HAP-1 (cell line): ENCODE measurements at regions not wholly inside any gene's neighbourhood (a gene's known extent, or its start where the extent isn't known, plus 50 kb on each side); places are given as distances from the start of the nearest gene placed in this dataset.
A peak's percentile ranks its signal among the peaks of the same experiment; 100 is the strongest.

ENCODE experiments used
- DNase-seq, 2 experiments: peaks; one replicate each; pipeline ENCODE4 v3.0.0-alpha.2; 2016 to 2020; ENCODE audit warnings: low spot score in 2 of 2
- H3K27me3 ChIP-seq: fragments of 250-450 bp; sonication (Bioruptor Pico); 2 replicates; pipeline ENCODE4 v1.5.1; 2020; ENCODE audit warnings: low read depth, mild to moderate bottlenecking, moderate library complexity
- H3K36me3 ChIP-seq: fragments of 250-450 bp; sonication (Bioruptor Pico); replicated peaks from 2 replicates; pipeline ENCODE4 v1.5.1; 2020; ENCODE audit warnings: mild to moderate bottlenecking
- H3K4me1 ChIP-seq: fragments of 250-450 bp; sonication (Bioruptor Pico); 2 replicates; pipeline ENCODE4 v1.5.1; 2020; ENCODE audit warnings: mild to moderate bottlenecking
- H3K4me3 ChIP-seq: fragments of 250-450 bp; sonication (Bioruptor Pico); 2 replicates; pipeline ENCODE4 v1.5.1; 2020; ENCODE audit warnings: mild to moderate bottlenecking, moderate library complexity
- H3K9me3 ChIP-seq: fragments of 250-450 bp; sonication (Bioruptor Pico); 2 replicates; pipeline ENCODE4 v1.5.1; 2020; ENCODE audit warnings: mild to moderate bottlenecking, moderate library complexity
- in situ Hi-C: fragments of 300-500 bp; cut with MboI; formaldehyde crosslinking; loops from 3 replicates; pipeline ENCODE4 v1.14.3; 2020; ENCODE audit warnings: low sequenced_read_pairs, inconsistent platforms, mixed read lengths

DNA sequence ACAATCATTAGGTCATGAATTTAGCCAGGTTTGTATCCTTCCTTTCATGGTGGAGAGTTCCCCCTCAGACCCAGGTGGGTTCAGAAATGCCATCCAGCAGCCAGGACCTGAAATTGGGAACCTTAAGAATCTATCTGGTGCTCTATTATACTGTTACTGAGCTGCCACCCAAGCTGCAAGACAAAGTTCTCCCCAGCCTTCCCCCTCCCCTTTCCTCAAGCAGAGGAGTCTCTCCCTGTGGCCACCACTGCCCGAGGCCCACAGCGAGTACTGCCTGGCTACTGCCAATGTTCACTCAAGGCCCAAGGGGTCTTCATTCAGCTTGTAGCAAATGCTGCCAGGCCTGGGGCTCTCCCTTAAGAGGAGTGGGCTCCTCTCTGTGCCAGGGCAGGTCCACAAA is 133.8 kb downstream of the TMEM38B start:
- H3K27me3 ChIP-seq, result no peaks in the 10 kb centered on the region
- no peaks in the 10 kb centered on the region for H3K36me3 ChIP-seq
- no peak overlapping the region for H3K4me3 ChIP-seq
- H3K4me1 ChIP-seq, result no peaks in the 10 kb centered on the region
- H3K9me3 ChIP-seq, result no peaks in the 10 kb centered on the region
- DNase-seq, result no peak
- in situ Hi-C loops, result loop anchor here (25.0 kb wide), 1 partner anchor 1334 kb away; no protein-coding TSS in a partner anchor

DNA sequence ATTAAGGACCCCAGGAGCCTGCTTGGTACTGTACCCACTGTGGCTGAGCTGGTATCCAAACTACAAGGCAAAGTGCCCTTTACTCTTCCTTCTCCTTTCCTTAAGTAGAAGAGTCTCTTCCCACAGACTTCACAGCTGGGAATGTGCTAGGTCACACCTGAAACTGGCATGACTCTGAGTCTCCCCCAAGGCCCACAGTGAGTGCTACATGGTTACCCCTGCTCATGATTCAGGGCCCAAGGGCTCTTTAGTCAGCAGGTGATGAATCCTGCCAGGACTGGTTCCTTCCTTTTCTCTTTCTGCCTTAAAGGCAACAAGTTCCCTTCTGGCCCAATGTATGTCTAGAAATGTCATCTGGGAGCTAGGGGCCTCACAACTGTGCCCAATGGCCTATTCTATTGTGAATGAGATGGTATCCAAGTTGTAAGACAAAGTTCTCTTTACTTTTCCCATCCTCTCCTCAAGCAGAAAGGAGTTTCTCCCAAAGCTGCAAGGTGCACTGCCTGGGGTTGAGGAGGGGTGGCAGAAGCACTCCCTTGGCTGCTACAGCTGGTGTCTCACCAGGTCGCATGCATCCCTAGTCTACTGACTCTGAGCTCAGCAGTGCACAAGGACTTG is 134.4 kb downstream of the TMEM38B start:
- no peak for DNase-seq
- H3K4me3 ChIP-seq, result no peak overlapping the region
- H3K27me3 ChIP-seq, result no peaks in the 10 kb centered on the region
- H3K9me3 ChIP-seq, result no peaks in the 10 kb centered on the region
- no peaks in the 10 kb centered on the region for H3K36me3 ChIP-seq
- in situ Hi-C loops, result loop anchor here (25.0 kb wide), 1 partner anchor 1334 kb away; no protein-coding TSS in a partner anchor
- H3K4me1 ChIP-seq, result no peaks in the 10 kb centered on the region

DNA sequence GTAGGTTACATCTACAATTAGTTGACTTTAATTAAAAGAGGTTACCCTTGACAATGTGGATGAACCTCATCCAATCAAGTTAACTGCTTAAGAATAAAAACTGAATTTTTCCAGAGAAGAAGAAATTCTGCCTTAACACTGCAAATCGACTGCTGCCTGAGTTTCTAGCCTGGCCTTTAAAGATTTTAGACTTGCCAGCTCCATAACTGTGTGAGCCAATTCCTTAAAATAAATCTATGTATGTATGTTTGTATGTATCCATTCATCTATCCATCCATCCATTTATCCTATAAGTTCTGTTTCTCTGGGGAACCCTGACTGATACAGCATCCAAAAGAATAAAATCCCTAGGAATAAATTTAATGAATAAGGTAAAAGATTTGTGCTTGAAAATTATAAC is 136.1 kb downstream of the TMEM38B start:
- no peaks in the 10 kb centered on the region for H3K9me3 ChIP-seq
- in situ Hi-C loops, result loop anchor here (25.0 kb wide), 1 partner anchor 1332 kb away; no protein-coding TSS in a partner anchor
- H3K27me3 ChIP-seq, result no peaks in the 10 kb centered on the region
- no peak for DNase-seq
- no peaks in the 10 kb centered on the region for H3K4me1 ChIP-seq
- no peak overlapping the region for H3K4me3 ChIP-seq
- no peaks in the 10 kb centered on the region for H3K36me3 ChIP-seq

DNA sequence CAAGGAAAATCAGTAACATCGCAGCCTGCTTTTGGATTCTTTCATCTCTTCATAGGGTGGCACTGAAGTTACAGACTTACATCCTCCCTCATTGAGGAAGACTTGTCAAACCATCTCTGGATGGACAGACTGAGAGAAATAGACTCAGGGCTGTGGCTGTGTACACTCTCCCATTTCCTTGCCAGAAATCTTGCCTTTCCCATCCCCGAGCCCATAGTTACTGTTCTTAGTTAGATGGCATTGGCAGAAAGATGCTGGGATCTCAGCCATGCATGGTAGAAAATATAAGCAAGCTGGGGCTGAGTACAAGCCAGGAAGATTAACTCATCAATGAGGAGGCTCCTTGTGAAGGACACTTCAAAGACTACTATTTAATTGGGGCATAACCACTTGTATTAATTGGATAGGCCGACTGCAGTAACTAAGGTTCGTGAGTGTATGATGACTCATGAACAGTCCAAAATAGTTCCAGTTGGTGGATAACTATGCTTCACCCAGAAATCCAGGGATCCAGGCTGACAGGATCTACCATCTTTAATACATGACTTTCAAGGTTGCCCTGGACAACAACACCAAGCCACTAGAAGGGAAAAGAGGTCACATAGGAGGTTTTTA is 137.9 kb downstream of the TMEM38B start:
- Histone ChIP-seq H3K36me3 (no peaks in the 10 kb centered on the region), H3K4me1 (no peaks in the 10 kb centered on the region), H3K4me3 (no peak overlapping the region), H3K9me3 (no peaks in the 10 kb centered on the region), H3K27me3 (no peaks in the 10 kb centered on the region)
- DNase-seq, result no peak
- in situ Hi-C loops, result loop anchor here (25.0 kb wide), 1 partner anchor 1330 kb away; no protein-coding TSS in a partner anchor

DNA sequence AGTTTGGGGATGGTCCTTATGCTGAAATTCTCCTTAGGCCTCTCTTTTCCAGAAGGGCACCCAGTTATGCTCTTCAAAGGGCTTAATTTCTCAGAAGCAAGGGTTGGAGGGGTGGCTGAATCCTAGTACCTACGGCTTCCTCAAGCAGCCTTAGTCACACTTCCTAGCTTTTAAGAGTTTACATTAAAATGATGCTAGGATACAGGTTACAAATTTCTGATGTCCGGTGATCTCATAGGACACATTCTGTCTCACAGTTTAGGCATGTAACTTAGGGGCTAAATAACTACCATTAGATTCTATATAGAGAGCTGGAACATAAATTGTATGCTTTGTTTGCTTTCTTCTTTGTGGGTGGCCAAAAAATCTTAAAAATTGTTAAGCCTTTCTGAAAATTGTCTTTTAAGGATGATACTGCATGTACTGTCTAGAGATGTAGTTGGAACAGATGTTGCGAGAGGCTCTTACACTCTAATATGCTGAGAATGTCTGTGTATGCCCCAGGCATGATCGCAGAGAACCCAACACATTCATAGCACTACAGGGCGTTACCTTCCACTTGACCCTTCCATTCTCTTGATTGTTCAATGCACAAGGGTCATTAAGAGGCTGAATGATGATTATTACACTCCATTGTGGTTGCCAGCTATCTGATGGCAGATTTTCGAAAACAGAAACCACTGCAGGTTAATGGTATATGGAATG is 139.1 kb downstream of the TMEM38B start:
- no peaks in the 10 kb centered on the region for H3K9me3 ChIP-seq
- in situ Hi-C loops, result loop anchor here (25.0 kb wide), 1 partner anchor 1329 kb away; no protein-coding TSS in a partner anchor
- H3K4me1 ChIP-seq, result no peaks in the 10 kb centered on the region
- H3K27me3 ChIP-seq, result no peaks in the 10 kb centered on the region
- no peaks in the 10 kb centered on the region for H3K36me3 ChIP-seq
- DNase-seq, result peak in 1 of 2 experiments; percentile 6
- H3K4me3 ChIP-seq, result no peak overlapping the region

DNA sequence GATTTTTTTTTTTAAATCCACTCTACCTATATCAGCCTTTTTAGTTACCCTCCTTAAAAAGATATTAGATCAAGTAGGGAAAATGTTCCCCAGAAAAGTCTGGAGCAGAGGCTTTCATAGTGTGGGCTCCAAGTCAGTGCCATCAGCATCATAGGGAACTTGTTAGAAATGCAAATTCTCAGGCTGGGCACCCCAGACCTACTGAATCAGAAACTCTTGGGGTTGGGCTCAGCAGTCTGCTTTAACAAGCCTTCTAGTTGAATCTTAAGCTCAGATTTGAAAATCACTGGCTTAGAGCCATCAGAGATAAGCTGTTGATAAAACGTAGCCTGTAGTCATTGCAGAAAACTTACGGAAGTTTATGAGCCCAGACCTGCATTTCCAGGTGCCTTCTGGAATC is 140.1 kb downstream of the TMEM38B start:
- in situ Hi-C loops, result loop anchor here (25.0 kb wide), 1 partner anchor 1328 kb away; no protein-coding TSS in a partner anchor
- no peaks in the 10 kb centered on the region for H3K36me3 ChIP-seq
- no peaks in the 10 kb centered on the region for H3K9me3 ChIP-seq
- no peaks in the 10 kb centered on the region for H3K27me3 ChIP-seq
- DNase-seq, result no peak
- H3K4me3 ChIP-seq, result no peak overlapping the region
- H3K4me1 ChIP-seq, result no peaks in the 10 kb centered on the region

DNA sequence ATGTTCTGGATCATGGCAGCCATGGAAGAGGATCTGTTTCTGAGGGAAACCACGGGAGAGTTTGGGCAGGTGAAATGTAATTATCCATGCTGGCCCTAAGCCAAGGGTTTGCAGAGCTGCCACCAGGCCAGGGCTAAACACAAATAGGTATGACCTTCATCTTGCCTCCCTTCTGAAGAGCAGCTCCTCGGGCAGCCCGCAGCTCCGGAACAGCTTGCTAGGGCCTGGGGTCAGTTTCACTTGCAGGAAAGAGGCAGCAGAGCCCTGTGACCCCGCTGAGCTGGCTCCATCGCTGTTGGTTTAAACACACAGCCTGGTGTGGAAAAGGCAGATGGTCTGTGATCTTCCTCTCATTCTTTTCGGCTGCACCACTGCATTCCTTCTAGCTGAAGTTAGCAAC is 141.4 kb downstream of the TMEM38B start:
- no peaks in the 10 kb centered on the region for H3K4me1 ChIP-seq
- no peaks in the 10 kb centered on the region for H3K36me3 ChIP-seq
- in situ Hi-C loops, result loop anchor here (25.0 kb wide), 1 partner anchor 1327 kb away; no protein-coding TSS in a partner anchor
- no peaks in the 10 kb centered on the region for H3K9me3 ChIP-seq
- no peaks in the 10 kb centered on the region for H3K27me3 ChIP-seq
- no peak for DNase-seq
- no peak overlapping the region for H3K4me3 ChIP-seq

DNA sequence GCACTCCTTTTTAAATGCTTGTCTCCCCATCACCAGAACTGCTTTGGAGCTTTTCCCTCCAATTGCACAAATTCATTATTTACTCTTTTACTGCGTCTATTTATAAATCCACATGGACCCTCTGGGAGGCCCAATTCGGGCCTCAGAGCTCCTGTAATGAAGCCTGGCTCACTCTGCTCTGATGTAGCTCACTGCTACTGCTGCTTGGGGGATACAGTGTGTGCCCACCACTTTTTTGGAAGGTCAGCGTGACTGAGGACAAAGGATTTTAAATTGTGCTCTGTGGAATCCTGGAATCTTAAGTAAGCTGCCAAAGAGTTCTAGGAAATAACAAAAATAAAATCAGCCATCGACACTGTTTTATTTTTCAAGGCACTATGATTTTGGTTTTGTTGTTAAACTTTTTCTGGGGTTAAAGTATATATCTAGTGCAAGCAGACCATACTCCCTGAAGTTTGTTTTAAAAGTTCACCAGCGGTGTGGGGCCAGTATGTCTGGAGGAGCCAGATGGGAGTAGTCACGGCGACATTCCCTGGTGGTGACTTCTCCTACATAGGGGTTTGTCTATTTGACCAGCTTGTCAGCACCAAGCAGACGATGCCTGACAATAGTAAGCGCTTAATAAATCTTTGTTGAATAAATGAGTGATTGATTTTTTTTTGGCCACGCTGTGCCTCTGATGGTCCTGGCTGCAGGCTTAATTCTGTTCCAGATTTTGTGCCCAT is 142.8 kb downstream of the TMEM38B start:
- H3K36me3 ChIP-seq, result no peaks in the 10 kb centered on the region
- H3K9me3 ChIP-seq, result no peaks in the 10 kb centered on the region
- in situ Hi-C loops, result loop anchor here (25.0 kb wide), 1 partner anchor 1325 kb away; no protein-coding TSS in a partner anchor
- no peaks in the 10 kb centered on the region for H3K4me1 ChIP-seq
- H3K27me3 ChIP-seq, result no peaks in the 10 kb centered on the region
- no peak for DNase-seq
- no peak overlapping the region for H3K4me3 ChIP-seq

DNA sequence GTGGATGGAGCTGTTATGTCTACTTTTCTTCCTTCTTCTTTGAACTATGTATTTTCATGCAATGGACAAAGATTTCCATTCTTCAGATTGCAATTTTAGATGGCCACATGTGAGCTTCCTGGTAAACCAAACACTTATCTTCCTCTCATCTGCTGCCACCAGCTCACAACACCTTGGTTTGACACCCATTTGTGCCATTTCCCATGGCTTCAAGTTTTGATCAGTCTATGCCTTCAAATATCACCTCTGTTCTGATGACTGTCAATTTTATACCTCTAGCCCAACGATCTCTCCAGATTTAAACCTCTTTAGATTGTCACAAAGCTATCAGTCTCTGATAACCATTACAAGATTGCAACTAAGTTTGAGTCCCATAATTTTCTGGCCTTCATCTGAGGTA is 147.2 kb downstream of the TMEM38B start:
- H3K36me3 ChIP-seq, result no peaks in the 10 kb centered on the region
- no peak for DNase-seq
- in situ Hi-C loops, result loop anchor here (25.0 kb wide), 1 partner anchor 1321 kb away; no protein-coding TSS in a partner anchor
- H3K9me3 ChIP-seq, result no peaks in the 10 kb centered on the region
- H3K27me3 ChIP-seq, result no peaks in the 10 kb centered on the region
- H3K4me1 ChIP-seq, result no peaks in the 10 kb centered on the region
- H3K4me3 ChIP-seq, result no peak overlapping the region

DNA sequence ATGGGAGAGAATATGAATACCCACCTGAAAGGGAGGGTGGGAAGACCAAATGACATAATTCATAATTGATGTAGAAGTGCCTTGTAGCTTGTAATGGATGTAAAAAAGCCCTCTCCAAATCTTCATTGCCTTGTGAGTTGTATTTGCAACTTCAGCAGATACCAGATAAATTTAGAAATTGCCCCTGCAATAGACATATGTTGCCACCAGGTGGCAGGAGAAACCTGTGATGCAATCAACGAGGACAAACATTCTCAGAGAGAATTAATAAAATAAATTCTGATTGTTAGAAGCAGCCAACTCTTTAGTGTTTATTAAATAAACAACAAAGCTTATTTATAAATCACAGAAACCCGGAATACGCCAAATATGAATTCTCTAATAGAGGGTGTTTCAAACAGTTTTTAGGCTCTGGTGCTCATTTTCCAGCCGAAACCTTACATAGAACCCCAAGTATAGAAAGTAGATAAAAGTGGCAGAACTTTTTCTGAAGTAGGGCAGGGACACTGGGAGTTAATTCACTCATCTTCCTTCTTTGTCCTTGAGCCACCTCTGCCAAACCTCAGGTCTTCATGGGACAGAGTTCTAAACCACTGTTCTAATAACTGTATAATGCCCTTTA is 147.8 kb downstream of the TMEM38B start:
- peak; percentile 54 to 61 for DNase-seq
- H3K4me1 ChIP-seq, result no peaks in the 10 kb centered on the region
- H3K9me3 ChIP-seq, result no peaks in the 10 kb centered on the region
- in situ Hi-C loops, result loop anchor here (25.0 kb wide), 1 partner anchor 1320 kb away; no protein-coding TSS in a partner anchor
- H3K27me3 ChIP-seq, result no peaks in the 10 kb centered on the region
- no peak overlapping the region for H3K4me3 ChIP-seq
- H3K36me3 ChIP-seq, result no peaks in the 10 kb centered on the region

DNA sequence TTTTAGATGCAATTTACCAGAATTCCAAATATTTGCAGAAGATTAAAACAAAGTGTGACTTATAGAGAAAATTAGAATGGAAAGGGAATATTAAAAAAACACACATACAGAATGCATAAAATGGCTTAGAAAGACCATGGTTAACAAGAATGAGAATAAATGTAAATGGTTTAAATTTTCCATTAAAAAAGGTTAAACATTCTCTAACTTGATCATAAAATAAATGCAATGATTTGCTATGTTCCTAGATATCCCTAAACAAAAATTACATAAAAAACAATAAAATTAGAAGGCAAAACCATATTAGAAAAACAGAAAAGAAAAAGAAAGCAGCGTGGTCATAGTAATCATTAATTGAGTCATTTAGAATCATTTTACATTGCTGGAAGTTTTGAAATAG is 152.5 kb downstream of the TMEM38B start:
- no peaks in the 10 kb centered on the region for H3K36me3 ChIP-seq
- in situ Hi-C loops, result loop anchor here (25.0 kb wide), 1 partner anchor 1315 kb away; no protein-coding TSS in a partner anchor
- no peaks in the 10 kb centered on the region; the same call in 1 of the 2 replicates for H3K4me1 ChIP-seq
- no peak for DNase-seq
- H3K9me3 ChIP-seq, result no peaks in the 10 kb centered on the region
- no peaks in the 10 kb centered on the region for H3K27me3 ChIP-seq
- no peak overlapping the region for H3K4me3 ChIP-seq

DNA sequence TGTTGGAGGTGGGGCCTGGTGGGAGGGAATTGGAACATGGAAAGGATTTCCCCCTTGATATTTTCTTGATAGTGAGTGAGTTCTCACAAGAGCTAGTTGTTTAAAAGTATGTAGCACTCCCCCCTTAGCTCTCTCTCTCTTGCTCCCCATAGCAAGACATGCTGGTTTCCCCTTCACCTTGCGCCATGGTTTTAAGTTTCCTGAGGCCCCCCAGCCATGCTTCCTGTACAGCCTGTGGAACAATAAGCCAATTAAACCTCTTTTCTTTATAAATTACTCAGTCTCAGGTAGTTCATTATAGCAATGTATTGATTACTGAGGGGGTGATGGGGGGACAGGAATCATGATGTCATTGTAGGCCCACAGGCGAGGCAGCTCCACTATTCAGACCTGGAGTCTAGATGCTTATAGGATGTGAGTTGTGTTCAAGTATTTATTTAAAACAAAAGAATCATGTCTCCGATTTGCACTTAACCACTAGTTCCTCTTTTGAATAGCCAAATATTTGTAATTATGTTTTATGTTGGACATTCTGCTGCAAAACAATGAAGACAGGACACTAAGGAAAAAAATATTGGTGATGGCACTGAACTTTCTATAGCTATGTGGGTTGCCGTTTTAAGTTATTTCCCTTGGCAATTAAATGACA is 156.6 kb downstream of the TMEM38B start:
- H3K36me3 ChIP-seq, result no peaks in the 10 kb centered on the region
- in situ Hi-C loops, result loop anchor here (25.0 kb wide), 1 partner anchor 239 kb away; no protein-coding TSS in a partner anchor
- H3K4me3 ChIP-seq, result no peak overlapping the region
- no peaks in the 10 kb centered on the region; the same call in 1 of the 2 replicates for H3K4me1 ChIP-seq
- H3K27me3 ChIP-seq, result no peaks in the 10 kb centered on the region
- no peaks in the 10 kb centered on the region for H3K9me3 ChIP-seq
- DNase-seq, result no peak
